SK-N-SH (cell line): ENCODE measurements at regions not wholly inside any gene's neighbourhood (a gene's known extent, or its start where the extent isn't known, plus 50 kb on each side); places are given as distances from the start of the nearest gene placed in this dataset.

ENCODE experiments used
- CTCF ChIP-seq: fragments of 200-600 bp; sonication (generic); IDR thresholded peaks from 2 replicates; pipeline ENCODE4 v1.6.1; 2017; ENCODE audit warnings: antibody characterized with exemption, mild to moderate bottlenecking, moderate library complexity
- EP300 ChIP-seq, 2 experiments: IDR thresholded peaks; 2 replicates each; pipeline versions ENCODE4 v1.4.0 to v1.6.1; 2012; ENCODE audit warnings: borderline replicate concordance in 1 of 2, low read depth in 1 of 2, low read length in 1 of 2
- MAX ChIP-seq: IDR thresholded peaks from 2 replicates; pipeline ENCODE4 v1.4.0; 2012; ENCODE audit warnings: low read depth
- MXI1 ChIP-seq: IDR thresholded peaks from 2 replicates; pipeline ENCODE4 v1.6.1; 2012; ENCODE audit warnings: mild to moderate bottlenecking, low read depth, low read length, improper control_type of control experiment
- POLR2AphosphoS5 ChIP-seq: IDR thresholded peaks from 2 replicates; pipeline ENCODE4 v1.6.1; 2012; ENCODE audit warnings: low read depth, low read length
- SIN3A ChIP-seq: IDR thresholded peaks from 2 replicates; pipeline ENCODE4 v1.6.1; 2012; ENCODE audit warnings: low read depth, mild to moderate bottlenecking, low read length, moderate library complexity, borderline replicate concordance
- SMC3 ChIP-seq: IDR thresholded peaks from 2 replicates; pipeline ENCODE4 v1.6.1; 2012; ENCODE audit warnings: low read depth, low read length, improper control_type of control experiment

- TF ChIP-seq SIN3A (no peak), POLR2AphosphoS5 (no peak), CTCF (no peak), EP300 (IDR thresholded peaks at IDR 0.05; ENCODE audit: borderline replicate concordance in 1 of 2, low read depth in 1 of 2, low read length in 1 of 2) (peak in 1 of 2 experiments; percentile 62; a peak in 1 of 4 replicates), MXI1 (no peak), SMC3 (no peak), MAX (peak; percentile 46; the same call in 1 of the 2 replicates)
Measured at GRCh38 chr12:94092516-94093241, 55.7 kb upstream of the PLXNC1 start.
